ENCODE measurements at regions not wholly inside any gene's neighbourhood (a gene's known extent, or its start where the extent isn't known, plus 50 kb on each side); places are given as distances from the start of the nearest gene placed in this dataset.

DNA sequence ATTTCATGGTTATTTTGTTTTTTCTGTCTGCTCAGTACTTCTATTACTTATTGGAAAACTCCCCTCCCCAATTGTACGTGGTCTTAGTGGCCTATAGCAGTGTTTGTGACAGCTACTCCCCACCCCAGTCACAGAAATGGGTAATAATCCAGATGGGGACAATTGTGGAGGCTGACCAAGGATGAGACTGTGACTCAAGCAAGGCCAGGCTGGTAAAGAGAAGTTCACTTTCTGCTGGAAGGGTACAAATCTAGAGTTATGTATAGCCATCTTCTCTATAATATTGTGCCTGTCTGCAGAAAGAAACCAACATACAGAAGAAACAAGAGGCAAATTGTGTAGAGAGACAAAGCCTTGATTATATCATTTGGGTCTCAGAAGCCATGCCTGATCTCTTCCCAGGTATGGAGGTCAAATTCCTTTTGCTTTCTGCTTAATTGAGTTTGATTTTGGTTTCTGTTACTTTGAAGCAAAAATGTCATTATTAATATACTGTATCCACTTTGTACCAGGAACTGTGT, 270.4 kb downstream of the HLX start:
- Mint-ChIP-seq H3K36me3 (ENCODE audit: insufficient read depth) (no peaks in the 10 kb centered on the region), H3K4me3 (no peak overlapping the region), H3K4me1 (ENCODE audit: low read depth) (no peaks in the 10 kb centered on the region), H3K27me3 (ENCODE audit: low read depth) (no peaks in the 10 kb centered on the region), H3K9me3 (no peaks in the 10 kb centered on the region)
- ATAC-seq (no peak), DNase-seq (no peak)

DNA sequence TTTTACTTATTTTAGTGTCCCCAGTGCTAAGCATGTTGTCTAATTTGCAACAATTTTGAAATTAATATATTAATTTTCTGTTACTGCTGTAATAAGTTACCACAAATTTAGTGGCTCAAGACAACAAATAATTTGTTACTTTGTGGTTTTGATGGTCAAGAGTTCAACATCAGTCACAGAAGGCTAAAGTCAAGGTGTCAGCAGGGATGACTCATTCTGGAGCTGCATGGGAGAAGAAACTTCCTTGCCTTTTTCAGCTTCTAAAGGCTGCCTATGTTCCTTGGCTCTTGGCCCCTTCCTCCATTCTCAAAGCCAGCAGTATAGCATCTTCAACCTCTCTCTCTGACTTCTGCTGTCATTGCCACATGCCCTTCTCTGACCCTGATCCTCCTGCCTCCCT, 271.8 kb downstream of the HLX start:
- no peaks in the 10 kb centered on the region for H3K36me3 Mint-ChIP-seq (ENCODE audit: insufficient read depth)
- peaks cover 2% of the 10 kb centered on the region for H3K27me3 Mint-ChIP-seq (ENCODE audit: low read depth)
- no peak for DNase-seq
- no peak overlapping the region for H3K4me3 Mint-ChIP-seq
- no peaks in the 10 kb centered on the region for H3K4me1 Mint-ChIP-seq (ENCODE audit: low read depth)
- ATAC-seq = no peak
- H3K9me3 Mint-ChIP-seq = no peaks in the 10 kb centered on the region

DNA sequence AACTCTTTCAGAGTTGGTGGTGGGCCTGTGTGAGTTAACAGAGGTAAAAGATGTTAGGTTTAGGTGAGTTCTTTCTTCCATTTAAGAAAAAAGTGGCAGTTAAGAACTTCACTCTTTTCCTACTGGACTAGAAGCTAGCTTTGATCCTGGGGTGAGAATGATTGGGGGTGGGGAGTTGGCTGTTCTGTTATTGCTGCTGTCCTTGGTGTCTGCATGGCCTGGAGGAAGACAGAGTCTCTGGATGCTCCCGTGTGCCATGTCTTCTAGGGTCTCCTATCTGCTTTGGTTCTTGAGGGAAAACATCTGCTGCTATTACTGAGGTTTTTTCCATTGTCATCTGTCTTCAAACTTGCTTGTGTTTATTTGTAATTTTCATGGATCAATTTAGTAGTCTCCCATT, 275.7 kb downstream of the HLX start:
- no peaks in the 10 kb centered on the region for H3K9me3 Mint-ChIP-seq
- H3K4me1 Mint-ChIP-seq (ENCODE audit: low read depth) = no peaks in the 10 kb centered on the region

DNA sequence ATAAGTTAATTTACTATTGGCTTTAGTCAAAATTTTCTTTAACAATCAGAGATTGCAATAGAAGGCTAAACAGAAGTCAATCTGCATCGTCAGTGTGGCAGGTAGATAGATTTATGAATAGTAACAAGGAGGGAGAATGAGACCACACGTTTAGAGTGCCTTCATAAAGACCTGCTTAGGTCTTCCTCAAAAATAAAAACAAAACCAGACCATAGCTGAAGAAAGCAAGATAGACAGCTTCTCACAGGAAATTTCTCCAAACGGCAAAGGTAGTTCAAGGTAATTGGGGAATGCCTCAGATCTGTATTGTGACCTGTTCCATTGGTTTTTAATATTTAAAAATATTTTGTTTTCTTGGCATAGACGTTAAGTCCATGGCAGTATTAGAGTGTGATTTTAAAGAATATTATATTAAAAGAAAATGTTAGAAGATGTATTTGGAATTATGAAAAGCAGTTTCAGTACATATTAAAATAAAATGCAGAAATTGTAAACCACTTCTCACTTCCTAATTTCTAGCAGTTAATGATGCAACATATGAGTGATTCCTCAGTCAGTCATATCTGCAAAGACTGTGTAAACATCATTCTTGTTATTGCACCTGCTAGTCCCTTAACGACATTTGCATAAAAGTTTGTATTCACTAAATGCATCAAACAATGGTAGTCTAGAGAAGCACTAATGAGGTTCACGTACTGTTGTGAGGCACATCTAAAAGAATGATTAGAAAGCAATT, 278.0 kb downstream of the HLX start:
- Mint-ChIP-seq H3K4me1 (ENCODE audit: low read depth) (no peaks in the 10 kb centered on the region), H3K9me3 (no peaks in the 10 kb centered on the region), H3K4me3 (no peak overlapping the region), H3K27me3 (ENCODE audit: low read depth) (peaks cover 9% of the 10 kb centered on the region), H3K36me3 (ENCODE audit: insufficient read depth) (no peaks in the 10 kb centered on the region)
- DNase-seq = no peak
- ATAC-seq = no peak

More for the DNA sequence above, 275.7 kb downstream of the HLX start:
- peaks cover 5% of the 10 kb centered on the region for H3K27me3 Mint-ChIP-seq (ENCODE audit: low read depth)
- no peak overlapping the region for H3K4me3 Mint-ChIP-seq
- ATAC-seq = no peak
- DNase-seq = no peak
- no peaks in the 10 kb centered on the region for H3K36me3 Mint-ChIP-seq (ENCODE audit: insufficient read depth)

DNA sequence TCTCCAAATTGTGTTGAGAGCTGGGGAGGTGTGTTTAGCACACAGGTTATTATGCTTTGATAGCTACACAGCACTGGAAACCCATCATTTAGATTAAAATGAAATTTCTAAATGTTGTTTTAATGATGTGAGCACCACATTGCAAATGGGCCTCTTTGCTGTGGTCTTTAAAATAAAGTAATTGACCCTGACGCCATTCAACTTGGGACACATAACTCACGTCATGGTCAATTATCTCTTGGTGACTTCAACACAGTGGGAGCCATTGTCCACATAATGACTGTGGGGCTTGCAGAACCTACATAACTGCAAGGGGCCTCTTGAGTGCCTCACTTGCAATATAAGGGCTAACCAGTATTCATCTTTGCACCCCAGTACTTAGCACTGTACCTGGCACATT, 280.4 kb downstream of the HLX start:
- Mint-ChIP-seq H3K27me3 (ENCODE audit: low read depth) (peaks cover 9% of the 10 kb centered on the region), H3K4me1 (ENCODE audit: low read depth) (no peaks in the 10 kb centered on the region), H3K36me3 (ENCODE audit: insufficient read depth) (no peaks in the 10 kb centered on the region), H3K4me3 (no peak overlapping the region), H3K9me3 (no peaks in the 10 kb centered on the region)
- ATAC-seq (no peak), DNase-seq (no peak)

DNA sequence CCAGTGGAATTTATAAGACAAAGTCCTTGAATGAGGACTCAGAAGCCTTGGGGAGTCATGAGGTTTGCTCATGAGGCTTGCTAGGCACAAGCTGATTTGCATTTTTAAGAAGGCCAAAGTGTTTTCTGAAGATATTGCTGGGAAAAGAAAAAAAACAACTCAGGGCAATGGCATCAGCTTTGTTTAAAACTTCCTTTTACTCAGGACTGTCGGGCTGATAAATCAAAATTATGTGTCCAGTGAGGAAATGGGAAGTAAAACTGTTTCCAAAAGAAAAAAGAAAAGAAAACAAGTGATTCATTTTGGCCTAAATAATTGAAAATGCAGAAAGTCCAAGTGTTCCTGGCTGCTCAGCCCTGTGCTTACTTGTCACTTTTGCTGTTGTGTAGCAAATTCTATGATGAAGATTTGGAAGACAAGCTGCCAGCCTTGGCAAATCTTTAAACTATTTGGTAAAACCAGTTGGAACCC, 282.4 kb downstream of the HLX start:
- ATAC-seq (no peak), DNase-seq (no peak)
- no peaks in the 10 kb centered on the region for H3K4me1 Mint-ChIP-seq (ENCODE audit: low read depth)
- H3K27me3 Mint-ChIP-seq (ENCODE audit: low read depth) = peaks cover 11% of the 10 kb centered on the region
- no peaks in the 10 kb centered on the region for H3K9me3 Mint-ChIP-seq
- H3K4me3 Mint-ChIP-seq = no peak overlapping the region
- H3K36me3 Mint-ChIP-seq (ENCODE audit: insufficient read depth) = no peaks in the 10 kb centered on the region

DNA sequence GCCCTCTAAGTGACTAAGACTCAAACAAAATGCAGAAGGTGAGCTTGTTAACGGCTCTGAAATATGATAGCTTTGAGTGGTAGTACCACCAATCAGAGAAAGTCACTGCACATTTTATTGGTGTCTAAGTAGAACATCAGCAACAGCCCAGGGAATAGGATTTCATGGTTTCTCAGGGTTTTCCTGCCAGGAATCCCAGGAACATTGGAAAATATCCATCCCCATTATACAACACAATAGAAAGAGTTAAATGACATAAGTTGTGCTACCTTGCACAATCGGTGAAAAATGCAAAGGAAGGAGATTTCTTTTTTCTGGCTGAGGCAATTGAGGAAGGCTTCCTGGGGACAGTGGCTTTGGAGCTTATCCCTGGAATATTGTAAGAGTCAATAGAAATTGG, 283.1 kb downstream of the HLX start:
- H3K4me1 Mint-ChIP-seq (ENCODE audit: low read depth) = no peaks in the 10 kb centered on the region
- no peaks in the 10 kb centered on the region for H3K9me3 Mint-ChIP-seq
- H3K4me3 Mint-ChIP-seq = no peak overlapping the region
- ATAC-seq (no peak), DNase-seq (no peak)
- peaks cover 15% of the 10 kb centered on the region for H3K27me3 Mint-ChIP-seq (ENCODE audit: low read depth)
- H3K36me3 Mint-ChIP-seq (ENCODE audit: insufficient read depth) = no peaks in the 10 kb centered on the region

DNA sequence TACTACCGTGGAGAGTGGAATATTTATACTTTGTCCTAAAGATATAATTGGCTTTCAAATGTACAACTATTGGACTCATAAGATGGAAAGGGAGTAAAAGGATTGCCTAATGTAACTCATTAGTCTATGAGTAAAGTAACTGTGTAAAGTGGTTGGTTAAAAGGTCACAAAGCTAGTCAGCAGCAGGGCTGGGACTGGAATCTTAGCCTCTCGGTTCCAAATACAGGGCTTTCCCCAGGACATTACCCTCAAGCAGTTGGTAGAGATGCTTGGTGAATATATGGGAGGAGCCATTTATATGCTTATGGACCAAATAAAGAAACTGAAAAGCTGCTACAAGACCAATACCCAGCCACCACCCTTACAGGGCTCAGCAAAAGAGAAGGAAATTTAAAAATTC, 283.7 kb downstream of the HLX start:
- DNase-seq = no peak
- Mint-ChIP-seq H3K36me3 (ENCODE audit: insufficient read depth) (no peaks in the 10 kb centered on the region), H3K4me1 (ENCODE audit: low read depth) (peaks cover 2% of the 10 kb centered on the region), H3K27me3 (ENCODE audit: low read depth) (peaks cover 15% of the 10 kb centered on the region), H3K9me3 (no peaks in the 10 kb centered on the region), H3K4me3 (no peak overlapping the region)
- ATAC-seq = no peak

DNA sequence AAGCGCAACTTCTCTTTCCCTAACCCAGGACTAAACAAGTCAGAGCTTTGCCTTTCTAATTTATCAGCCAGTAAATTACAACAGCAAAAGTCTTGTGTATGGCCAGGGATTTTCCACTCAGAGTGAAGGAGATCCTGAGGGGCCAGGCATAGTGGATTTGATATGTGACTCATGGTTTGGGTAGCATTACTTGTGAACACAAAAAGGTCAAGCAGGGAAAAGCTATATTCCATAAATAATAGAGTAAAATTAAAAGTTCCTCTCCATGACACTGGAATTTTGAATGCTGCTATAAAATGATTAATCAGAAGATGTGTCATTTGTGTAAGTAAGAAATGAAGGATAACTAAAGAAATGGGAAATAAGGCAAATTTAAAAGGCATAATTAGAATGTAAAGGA, 284.8 kb downstream of the HLX start:
- Mint-ChIP-seq H3K9me3 (no peaks in the 10 kb centered on the region), H3K36me3 (ENCODE audit: insufficient read depth) (no peaks in the 10 kb centered on the region), H3K27me3 (ENCODE audit: low read depth) (peaks cover 12% of the 10 kb centered on the region), H3K4me1 (ENCODE audit: low read depth) (peaks cover 2% of the 10 kb centered on the region), H3K4me3 (no peak overlapping the region)
- ATAC-seq (no peak), DNase-seq (no peak)

DNA sequence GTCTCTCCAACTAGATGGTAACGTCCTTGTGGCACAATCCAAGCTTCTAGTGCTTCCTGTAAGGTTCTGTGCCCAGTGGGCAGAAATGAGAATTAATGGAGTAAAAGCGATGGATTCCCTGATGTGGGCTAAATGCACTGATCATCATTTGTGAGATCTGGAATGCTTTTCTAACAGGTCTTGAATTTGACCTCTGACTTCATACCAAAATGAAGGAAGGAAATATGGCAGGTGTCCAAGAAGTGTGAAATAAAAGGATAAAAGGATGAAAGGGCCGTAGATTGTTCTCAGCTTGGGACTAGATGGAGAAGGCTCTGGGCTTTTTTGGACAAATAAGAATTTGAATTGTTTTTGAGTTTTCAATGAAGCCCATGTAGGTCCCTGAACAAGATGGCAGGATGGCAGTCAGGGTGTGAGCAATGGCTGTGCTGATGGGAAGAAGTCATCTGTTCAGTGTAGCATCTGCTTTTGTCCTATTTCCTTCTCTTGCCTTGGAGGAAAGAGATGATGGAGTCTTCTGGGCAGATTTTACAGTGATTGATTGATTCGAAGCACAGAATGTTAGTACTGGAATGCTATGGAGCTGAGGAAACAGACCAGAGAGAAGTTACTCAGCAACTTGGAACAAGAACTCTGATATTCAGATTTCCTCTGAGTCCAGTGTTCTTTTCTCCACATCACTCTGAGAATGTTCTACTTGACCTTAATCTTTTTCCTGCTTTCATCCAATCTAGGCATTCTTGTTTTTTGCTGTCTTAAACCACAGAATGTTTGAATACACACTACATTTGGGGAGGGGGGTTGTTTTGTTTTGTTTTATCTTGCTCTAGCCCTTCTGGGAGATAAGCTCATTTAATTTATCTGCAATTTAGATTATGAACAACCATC, 286.0 kb downstream of the HLX start:
- no peak overlapping the region for H3K4me3 Mint-ChIP-seq
- no peaks in the 10 kb centered on the region for H3K36me3 Mint-ChIP-seq (ENCODE audit: insufficient read depth)
- ATAC-seq (no peak), DNase-seq (no peak)
- peaks cover 12% of the 10 kb centered on the region for H3K27me3 Mint-ChIP-seq (ENCODE audit: low read depth)
- H3K4me1 Mint-ChIP-seq (ENCODE audit: low read depth) = peaks cover 2% of the 10 kb centered on the region
- no peaks in the 10 kb centered on the region for H3K9me3 Mint-ChIP-seq

DNA sequence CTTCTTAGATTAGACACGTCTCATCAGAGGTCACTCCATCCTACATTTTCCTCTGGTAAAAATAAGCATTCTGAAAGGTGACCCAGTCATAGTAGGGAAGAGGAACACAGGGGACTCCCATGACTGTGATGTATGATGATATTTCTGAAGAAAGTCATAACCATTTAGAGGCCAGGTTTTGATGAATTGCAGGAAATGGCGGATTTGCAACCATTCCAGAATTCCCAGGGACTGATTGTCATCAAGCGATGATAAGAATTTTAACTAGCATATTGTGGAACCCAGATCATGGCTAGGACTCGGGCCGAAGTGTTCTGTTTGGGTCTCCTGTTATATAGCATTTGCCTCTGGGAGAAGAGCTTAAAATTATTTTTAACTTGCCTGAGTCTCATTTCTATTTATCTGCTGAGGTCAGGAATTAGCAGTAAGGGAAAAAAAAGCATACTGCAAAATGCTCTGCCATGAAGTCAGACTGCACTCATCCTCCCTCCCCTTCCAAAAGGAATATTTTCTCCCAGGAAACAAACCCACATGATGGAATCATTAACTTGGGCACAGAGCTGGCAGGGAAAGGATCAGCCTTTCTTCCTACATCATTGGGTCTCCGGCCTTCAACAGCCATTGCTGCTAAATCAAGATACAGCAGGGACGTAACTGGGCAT, 286.7 kb downstream of the HLX start:
- no peaks in the 10 kb centered on the region for H3K36me3 Mint-ChIP-seq (ENCODE audit: insufficient read depth)
- DNase-seq = no peak
- no peak overlapping the region for H3K4me3 Mint-ChIP-seq
- peaks cover 14% of the 10 kb centered on the region for H3K27me3 Mint-ChIP-seq (ENCODE audit: low read depth)
- no peaks in the 10 kb centered on the region for H3K9me3 Mint-ChIP-seq
- peaks cover 2% of the 10 kb centered on the region for H3K4me1 Mint-ChIP-seq (ENCODE audit: low read depth)
- no peak for ATAC-seq

DNA sequence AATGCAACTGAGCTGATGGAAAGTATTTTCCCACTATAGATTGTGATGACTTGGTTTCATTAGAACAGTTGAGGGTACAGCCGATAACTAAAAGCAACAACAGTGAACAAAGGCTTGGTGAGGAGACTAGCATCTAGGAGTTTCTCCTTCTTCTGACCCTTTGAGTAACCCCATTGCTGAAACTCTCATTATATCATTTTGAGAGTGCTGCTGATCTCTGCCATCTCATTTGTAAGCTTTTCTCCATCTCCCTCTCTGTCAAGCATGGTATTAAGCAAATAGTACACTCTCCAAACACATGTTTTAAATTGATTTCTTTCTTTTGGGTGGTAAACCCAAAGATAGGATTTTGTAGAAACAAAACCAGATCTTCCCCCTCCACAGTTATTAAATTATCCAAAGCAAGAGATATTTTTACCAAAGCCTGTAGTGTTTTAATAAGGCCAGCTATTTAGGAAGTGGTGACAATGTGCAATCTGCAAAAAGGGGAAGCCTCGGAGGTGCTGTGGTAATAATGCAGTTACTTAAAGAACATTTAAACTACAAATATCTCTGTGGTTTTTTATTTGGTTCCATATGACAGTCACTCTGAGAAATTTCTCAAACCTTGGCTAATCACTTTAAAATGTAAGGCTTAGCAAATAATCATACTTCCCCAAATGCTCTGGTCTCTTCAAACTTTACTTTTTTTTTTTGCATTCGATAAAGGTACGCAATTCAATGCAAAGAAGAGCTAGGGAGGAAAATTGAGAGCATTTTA, 287.5 kb downstream of the HLX start:
- Mint-ChIP-seq H3K4me1 (ENCODE audit: low read depth) (peaks cover 2% of the 10 kb centered on the region), H3K9me3 (peaks cover 6% of the 10 kb centered on the region), H3K36me3 (ENCODE audit: insufficient read depth) (no peaks in the 10 kb centered on the region), H3K4me3 (no peak overlapping the region), H3K27me3 (ENCODE audit: low read depth) (peaks cover 13% of the 10 kb centered on the region)
- DNase-seq = no peak
- no peak for ATAC-seq

DNA sequence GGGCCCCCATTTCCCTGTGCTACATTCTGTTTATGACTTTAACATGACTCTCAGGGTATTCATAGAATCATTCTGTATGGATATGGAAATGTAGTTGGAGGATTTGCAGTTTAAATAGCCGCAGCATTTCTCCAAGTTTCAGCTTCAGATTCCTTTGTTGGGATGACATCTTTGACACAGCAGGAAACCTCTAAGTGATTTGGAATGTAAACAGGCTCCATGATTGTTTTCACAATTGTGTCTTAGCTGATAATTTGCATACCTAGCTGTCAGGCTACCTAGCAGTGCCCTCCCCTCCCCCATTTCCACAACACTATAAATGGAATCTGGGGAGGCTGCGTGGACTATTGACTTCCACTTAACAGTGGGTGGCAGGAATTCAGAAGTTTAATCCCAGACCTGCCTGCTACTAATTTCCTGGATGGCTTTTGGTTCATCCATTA, 290.2 kb downstream of the HLX start:
- Mint-ChIP-seq H3K27me3 (ENCODE audit: low read depth) (peaks cover 11% of the 10 kb centered on the region), H3K9me3 (peaks cover 9% of the 10 kb centered on the region), H3K4me3 (no peak overlapping the region), H3K36me3 (ENCODE audit: insufficient read depth) (no peaks in the 10 kb centered on the region), H3K4me1 (ENCODE audit: low read depth) (peaks cover 2% of the 10 kb centered on the region)
- DNase-seq (no peak), ATAC-seq (no peak)

DNA sequence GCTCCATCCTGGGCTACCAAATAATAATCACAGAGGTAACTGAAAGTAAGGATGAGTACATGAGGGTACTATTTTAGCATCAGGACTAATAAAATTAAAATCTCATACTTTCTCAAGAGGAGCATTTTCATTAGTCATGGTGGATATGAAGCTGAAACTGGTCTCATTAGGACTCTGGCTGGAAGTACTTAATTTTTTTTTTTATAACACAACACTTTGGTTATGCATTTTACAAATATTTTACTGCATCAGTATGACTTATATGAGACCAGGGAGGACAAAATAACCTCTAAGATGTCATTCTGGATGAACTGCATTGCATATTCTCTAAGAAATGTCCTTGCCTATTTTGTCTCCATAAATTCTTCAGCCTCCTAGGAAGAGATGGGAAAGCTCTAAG, 290.9 kb downstream of the HLX start:
- Mint-ChIP-seq H3K27me3 (ENCODE audit: low read depth) (peaks cover 11% of the 10 kb centered on the region), H3K4me1 (ENCODE audit: low read depth) (peaks cover 2% of the 10 kb centered on the region), H3K36me3 (ENCODE audit: insufficient read depth) (no peaks in the 10 kb centered on the region), H3K4me3 (no peak overlapping the region), H3K9me3 (peaks cover 9% of the 10 kb centered on the region)
- DNase-seq (no peak), ATAC-seq (no peak)
